GM12878 (cell line): ENCODE measurements at regions not wholly inside any gene's neighbourhood (a gene's known extent, or its start where the extent isn't known, plus 50 kb on each side); places are given as distances from the start of the nearest gene placed in this dataset.

Experiments used
- ATAC-seq: fragments of 200-7000 bp; cut with Tn5 transposase; 3 replicates; pipeline ENCODE4 v1.9.1; 2020; ENCODE audit warnings: mild to moderate bottlenecking, moderate library complexity
- BruUV-seq: library from RNA; stranded (reverse); fragments of 400-500 nt; replicated peaks from 2 replicates; lab custom pipeline; 2021; lab: Mats Ljungman, UMichigan
- CTCF ChIA-PET: fragments of 300-600 bp; sonication (Branson Sonifier 250); formaldehyde crosslinking; extraction: SDS; loops from one replicate; lab custom pipeline; 2021; ENCODE audit warnings: inconsistent platforms; lab: Yijun Ruan, JAX
- POLR2A ChIA-PET: fragments of 350-600 bp; formaldehyde crosslinking; extraction: SDS; loops from one replicate; lab custom pipeline; 2021; ENCODE audit warnings: inconsistent platforms; lab: Charles Lee
- RAD21 ChIA-PET: fragments of 300-600 bp; sonication (Branson Sonifier 250); formaldehyde crosslinking; loops from one replicate; lab custom pipeline; 2023; ENCODE audit warnings: antibody characterized with exemption; ENCODE audit not compliant: unreplicated experiment; lab: Charles Lee
- SMC1A ChIA-PET: fragments of 300-600 bp; sonication (Branson Sonifier 250); formaldehyde crosslinking; loops from one replicate; lab custom pipeline; 2023; ENCODE audit not compliant: unreplicated experiment, uncharacterized antibody; lab: Charles Lee
- DNase-seq: peaks from one replicate; pipeline ENCODE4 v3.0.0-alpha.2; 2011; ENCODE audit warnings: low read depth, low spot score
- FAIRE-seq: peaks from 3 replicates; lab custom pipeline; 2011; peaks lifted over from hg19 to GRCh38; lab: Jason Lieb, UNC
- H2AFZ ChIP-seq: 2 replicates; pipeline ENCODE4 v1.6.0; 2011; ENCODE audit warnings: low read depth, low read length, control low read depth; ENCODE audit not compliant: control insufficient read depth
- H3K27ac ChIP-seq: 2 replicates; pipeline ENCODE4 v1.5.1; 2011; ENCODE audit warnings: control low read depth; ENCODE audit not compliant: control insufficient read depth, insufficient read depth
- H3K27me3 ChIP-seq, 2 experiments: replicated peaks in 1 of 2; 2 replicates each; pipeline versions ENCODE4 v1.6.0 to v1.6.1; 2011; ENCODE audit warnings: low read length in 1 of 2; ENCODE audit not compliant: control insufficient read depth in 2 of 2, insufficient read depth in 2 of 2
- H3K36me3 ChIP-seq, 2 experiments: 2 replicates each; pipeline ENCODE4 v1.5.1; 2011; ENCODE audit warnings: low read length in 1 of 2; ENCODE audit not compliant: control insufficient read depth in 2 of 2, insufficient read depth in 2 of 2
- H3K4me1 ChIP-seq: 2 replicates; pipeline ENCODE4 v1.6.1; 2011; ENCODE audit warnings: mild to moderate bottlenecking, low read length, moderate library complexity, mixed read lengths; ENCODE audit not compliant: control insufficient read depth, insufficient read depth
- H3K4me2 ChIP-seq: 2 replicates; pipeline ENCODE4 v1.6.0; 2011; ENCODE audit warnings: control low read depth; ENCODE audit not compliant: control insufficient read depth, insufficient read depth
- H3K4me3 ChIP-seq: fragments of 200-600 bp; sonication (generic); 2 replicates; pipeline ENCODE4 v1.5.1; 2016
- H3K79me2 ChIP-seq: 2 replicates; pipeline ENCODE4 v1.6.0; 2011; ENCODE audit warnings: low read length; ENCODE audit not compliant: control insufficient read depth, insufficient read depth
- H3K9ac ChIP-seq: 2 replicates; pipeline ENCODE4 v1.8.0; 2011; ENCODE audit warnings: low read length, control low read depth, mixed read lengths; ENCODE audit not compliant: control insufficient read depth, insufficient read depth
- H3K9me3 ChIP-seq: replicated peaks from 3 replicates; pipeline ENCODE4 v1.5.1; 2011; ENCODE audit warnings: mild to moderate bottlenecking, low read length; ENCODE audit not compliant: control insufficient read depth, insufficient read depth
- H4K20me1 ChIP-seq: 2 replicates; pipeline ENCODE4 v1.6.0; 2011; ENCODE audit not compliant: control insufficient read depth, insufficient read depth
- BCL11A ChIP-seq: IDR thresholded peaks from 2 replicates; pipeline ENCODE4 v1.6.1; 2011; ENCODE audit warnings: low read depth, low read length
- FOXK2 ChIP-seq: fragments of 450-650 bp; IDR thresholded peaks from 2 replicates; pipeline ENCODE4 v1.6.1; 2017; ENCODE audit warnings: mild to moderate bottlenecking, moderate library complexity
- IKZF2 ChIP-seq, 2 experiments: fragments of 450-650 bp; IDR thresholded peaks; 2 replicates each; pipeline ENCODE4 v1.6.1; 2017; ENCODE audit warnings: mild to moderate bottlenecking in 2 of 2, moderate library complexity in 2 of 2
- PML ChIP-seq: IDR thresholded peaks from 2 replicates; pipeline ENCODE4 v1.6.1; 2012; ENCODE audit warnings: low read length, inconsistent platforms
- POLR2AphosphoS5 ChIP-seq: IDR thresholded peaks from 2 replicates; pipeline ENCODE4 v1.6.1; 2011; ENCODE audit warnings: mild to moderate bottlenecking, low read length, inconsistent platforms
- RCOR1 ChIP-seq: conservative IDR thresholded peaks from 2 replicates; pipeline ENCODE4 v1.6.1; 2012; ENCODE audit warnings: low read depth, low read length, improper control_type of control experiment
- RUNX3 ChIP-seq: IDR thresholded peaks from 2 replicates; pipeline ENCODE4 v1.6.1; 2012; ENCODE audit warnings: low read length, inconsistent platforms
- SUPT20H ChIP-seq: IDR thresholded peaks from 2 replicates; pipeline ENCODE4 v1.6.1; 2011; ENCODE audit warnings: low read depth, mild to moderate bottlenecking, low read length, moderate library complexity, borderline replicate concordance; ENCODE audit not compliant: control insufficient read depth
- WRNIP1 ChIP-seq: IDR thresholded peaks from 2 replicates; pipeline ENCODE4 v1.6.1; 2011; ENCODE audit warnings: low read depth, low read length, improper control_type of control experiment, borderline replicate concordance
- ZNF384 ChIP-seq: IDR thresholded peaks from 2 replicates; pipeline ENCODE4 v1.6.1; 2012; ENCODE audit warnings: low read depth, mild to moderate bottlenecking, low read length, improper control_type of control experiment, borderline replicate concordance
- WGBS: methylation state at CpG from one replicate; pipeline ENCODE4 v1.1.6; 2016; ENCODE audit warnings: low lambda C conversion rate; ENCODE audit not compliant: insufficient replicate concordance, insufficient coverage; ENCODE audit errors: missing lambda C conversion rate; 5-methylcytosine and 5-hydroxymethylcytosine counted together
- in situ Hi-C: fragments of 300-500 bp; cut with MboI; formaldehyde crosslinking; loops from 9 replicates; pipeline ENCODE4 v1.14.3; 2018; ENCODE audit warnings: mixed read lengths
- intact Hi-C: fragments of 100-400 bp; cut with micrococcal nuclease; formaldehyde crosslinking; loops from one replicate; pipeline ENCODE4 v1.14.2; 2022; ENCODE audit not compliant: unreplicated experiment
- TF ChIP-seq, protein P1 (sequence below): fragments of 450-650 bp; formaldehyde crosslinking; IDR thresholded peaks from 2 replicates; pipeline ENCODE4 v1.4.0; 2020; ENCODE audit warnings: mild to moderate bottlenecking, moderate library complexity
- TF ChIP-seq, protein P2 (sequence below): fragments of 450-650 bp; IDR thresholded peaks from 2 replicates; pipeline ENCODE4 v1.6.1; 2017; ENCODE audit warnings: borderline replicate concordance
- TF ChIP-seq, protein P3 (sequence below): fragments of 450-650 bp; IDR thresholded peaks from 2 replicates; pipeline ENCODE4 v1.6.1; 2017; ENCODE audit warnings: mild to moderate bottlenecking, moderate library complexity

DNA sequence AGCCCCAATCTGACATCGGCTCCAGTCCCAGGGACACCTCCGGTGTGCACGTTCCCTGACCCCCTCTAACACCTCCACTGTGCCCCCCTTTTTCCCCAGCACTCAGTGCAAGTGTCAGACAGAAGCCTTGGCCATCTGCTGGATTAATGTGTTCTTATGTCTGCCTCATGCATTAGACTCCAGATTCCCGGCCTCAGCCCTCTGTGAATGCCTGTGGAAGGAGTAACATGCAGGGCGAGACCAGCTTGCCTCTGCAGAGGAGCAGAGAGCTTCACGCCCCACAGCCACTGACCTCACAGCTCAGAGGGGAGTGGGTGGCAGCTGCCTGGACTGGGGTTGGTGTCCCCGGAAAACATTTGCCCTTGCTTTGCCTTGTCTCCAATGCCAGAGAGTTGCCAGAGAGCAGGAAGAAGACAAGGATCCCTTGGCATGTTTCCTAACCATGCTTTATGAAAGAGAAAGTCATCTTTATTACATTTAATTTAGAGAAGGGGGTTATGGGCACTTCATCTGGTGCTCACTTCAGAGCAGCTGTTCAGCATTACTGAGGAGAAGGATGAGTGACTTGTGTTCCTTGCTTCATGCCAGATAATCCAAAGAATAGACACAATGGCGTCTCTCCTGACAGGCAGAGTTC, 91.6 kb upstream of the CXCL12 start:
- ChIA-PET SMC1A (no interaction called here), CTCF (no interaction called here), POLR2A (no interaction called here), RAD21 (no interaction called here)
- intact Hi-C loops: no loop called here
- Histone ChIP-seq H3K27ac (no peak overlapping the region), H3K9ac (no peak overlapping the region), H2AFZ (no peak overlapping the region), H3K79me2 (no peaks in the 10 kb centered on the region), H3K4me2 (no peak overlapping the region), H3K4me3 (no peak overlapping the region), H3K9me3 (no peaks in the 10 kb centered on the region; the same call in 2 of the 3 replicates), H4K20me1 (no peaks in the 10 kb centered on the region), H3K4me1 (no peaks in the 10 kb centered on the region), H3K36me3 (no peaks in the 10 kb centered on the region), H3K27me3 (no peaks in the 10 kb centered on the region)
- BruUV-seq: no TSS peak
- DNase-seq (no peak), ATAC-seq (no peak), FAIRE-seq (no peak)
- WGBS: 12% methylated on average over 8 of the region's 8 CpGs
- in situ Hi-C loops: no loop called here
- TF ChIP-seq ZNF384 (no peak), IKZF2 (IDR thresholded peaks at IDR 0.05) (no peak), POLR2AphosphoS5 (no peak), PML (no peak), BCL11A (no peak), FOXK2 (no peak), RCOR1 (no peak), RUNX3 (no peak), SUPT20H (no peak), WRNIP1 (no peak)
- TF ChIP-seq, protein P1, sequence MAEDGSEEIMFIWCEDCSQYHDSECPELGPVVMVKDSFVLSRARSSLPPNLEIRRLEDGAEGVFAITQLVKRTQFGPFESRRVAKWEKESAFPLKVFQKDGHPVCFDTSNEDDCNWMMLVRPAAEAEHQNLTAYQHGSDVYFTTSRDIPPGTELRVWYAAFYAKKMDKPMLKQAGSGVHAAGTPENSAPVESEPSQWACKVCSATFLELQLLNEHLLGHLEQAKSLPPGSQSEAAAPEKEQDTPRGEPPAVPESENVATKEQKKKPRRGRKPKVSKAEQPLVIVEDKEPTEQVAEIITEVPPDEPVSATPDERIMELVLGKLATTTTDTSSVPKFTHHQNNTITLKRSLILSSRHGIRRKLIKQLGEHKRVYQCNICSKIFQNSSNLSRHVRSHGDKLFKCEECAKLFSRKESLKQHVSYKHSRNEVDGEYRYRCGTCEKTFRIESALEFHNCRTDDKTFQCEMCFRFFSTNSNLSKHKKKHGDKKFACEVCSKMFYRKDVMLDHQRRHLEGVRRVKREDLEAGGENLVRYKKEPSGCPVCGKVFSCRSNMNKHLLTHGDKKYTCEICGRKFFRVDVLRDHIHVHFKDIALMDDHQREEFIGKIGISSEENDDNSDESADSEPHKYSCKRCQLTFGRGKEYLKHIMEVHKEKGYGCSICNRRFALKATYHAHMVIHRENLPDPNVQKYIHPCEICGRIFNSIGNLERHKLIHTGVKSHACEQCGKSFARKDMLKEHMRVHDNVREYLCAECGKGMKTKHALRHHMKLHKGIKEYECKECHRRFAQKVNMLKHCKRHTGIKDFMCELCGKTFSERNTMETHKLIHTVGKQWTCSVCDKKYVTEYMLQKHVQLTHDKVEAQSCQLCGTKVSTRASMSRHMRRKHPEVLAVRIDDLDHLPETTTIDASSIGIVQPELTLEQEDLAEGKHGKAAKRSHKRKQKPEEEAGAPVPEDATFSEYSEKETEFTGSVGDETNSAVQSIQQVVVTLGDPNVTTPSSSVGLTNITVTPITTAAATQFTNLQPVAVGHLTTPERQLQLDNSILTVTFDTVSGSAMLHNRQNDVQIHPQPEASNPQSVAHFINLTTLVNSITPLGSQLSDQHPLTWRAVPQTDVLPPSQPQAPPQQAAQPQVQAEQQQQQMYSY (CRISPR knock-in tag): no peak
- TF ChIP-seq, protein P2, sequence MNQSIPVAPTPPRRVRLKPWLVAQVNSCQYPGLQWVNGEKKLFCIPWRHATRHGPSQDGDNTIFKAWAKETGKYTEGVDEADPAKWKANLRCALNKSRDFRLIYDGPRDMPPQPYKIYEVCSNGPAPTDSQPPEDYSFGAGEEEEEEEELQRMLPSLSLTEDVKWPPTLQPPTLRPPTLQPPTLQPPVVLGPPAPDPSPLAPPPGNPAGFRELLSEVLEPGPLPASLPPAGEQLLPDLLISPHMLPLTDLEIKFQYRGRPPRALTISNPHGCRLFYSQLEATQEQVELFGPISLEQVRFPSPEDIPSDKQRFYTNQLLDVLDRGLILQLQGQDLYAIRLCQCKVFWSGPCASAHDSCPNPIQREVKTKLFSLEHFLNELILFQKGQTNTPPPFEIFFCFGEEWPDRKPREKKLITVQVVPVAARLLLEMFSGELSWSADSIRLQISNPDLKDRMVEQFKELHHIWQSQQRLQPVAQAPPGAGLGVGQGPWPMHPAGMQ: no peak
- TF ChIP-seq, protein P3, sequence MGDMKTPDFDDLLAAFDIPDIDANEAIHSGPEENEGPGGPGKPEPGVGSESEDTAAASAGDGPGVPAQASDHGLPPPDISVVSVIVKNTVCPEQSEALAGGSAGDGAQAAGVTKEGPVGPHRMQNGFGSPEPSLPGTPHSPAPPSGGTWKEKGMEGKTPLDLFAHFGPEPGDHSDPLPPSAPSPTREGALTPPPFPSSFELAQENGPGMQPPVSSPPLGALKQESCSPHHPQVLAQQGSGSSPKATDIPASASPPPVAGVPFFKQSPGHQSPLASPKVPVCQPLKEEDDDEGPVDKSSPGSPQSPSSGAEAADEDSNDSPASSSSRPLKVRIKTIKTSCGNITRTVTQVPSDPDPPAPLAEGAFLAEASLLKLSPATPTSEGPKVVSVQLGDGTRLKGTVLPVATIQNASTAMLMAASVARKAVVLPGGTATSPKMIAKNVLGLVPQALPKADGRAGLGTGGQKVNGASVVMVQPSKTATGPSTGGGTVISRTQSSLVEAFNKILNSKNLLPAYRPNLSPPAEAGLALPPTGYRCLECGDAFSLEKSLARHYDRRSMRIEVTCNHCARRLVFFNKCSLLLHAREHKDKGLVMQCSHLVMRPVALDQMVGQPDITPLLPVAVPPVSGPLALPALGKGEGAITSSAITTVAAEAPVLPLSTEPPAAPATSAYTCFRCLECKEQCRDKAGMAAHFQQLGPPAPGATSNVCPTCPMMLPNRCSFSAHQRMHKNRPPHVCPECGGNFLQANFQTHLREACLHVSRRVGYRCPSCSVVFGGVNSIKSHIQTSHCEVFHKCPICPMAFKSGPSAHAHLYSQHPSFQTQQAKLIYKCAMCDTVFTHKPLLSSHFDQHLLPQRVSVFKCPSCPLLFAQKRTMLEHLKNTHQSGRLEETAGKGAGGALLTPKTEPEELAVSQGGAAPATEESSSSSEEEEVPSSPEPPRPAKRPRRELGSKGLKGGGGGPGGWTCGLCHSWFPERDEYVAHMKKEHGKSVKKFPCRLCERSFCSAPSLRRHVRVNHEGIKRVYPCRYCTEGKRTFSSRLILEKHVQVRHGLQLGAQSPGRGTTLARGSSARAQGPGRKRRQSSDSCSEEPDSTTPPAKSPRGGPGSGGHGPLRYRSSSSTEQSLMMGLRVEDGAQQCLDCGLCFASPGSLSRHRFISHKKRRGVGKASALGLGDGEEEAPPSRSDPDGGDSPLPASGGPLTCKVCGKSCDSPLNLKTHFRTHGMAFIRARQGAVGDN: no peak
